ENCODE measurements at regions not wholly inside any gene's neighbourhood (a gene's known extent, or its start where the extent isn't known, plus 50 kb on each side); places are given as distances from the start of the nearest gene placed in this dataset.

DNA sequence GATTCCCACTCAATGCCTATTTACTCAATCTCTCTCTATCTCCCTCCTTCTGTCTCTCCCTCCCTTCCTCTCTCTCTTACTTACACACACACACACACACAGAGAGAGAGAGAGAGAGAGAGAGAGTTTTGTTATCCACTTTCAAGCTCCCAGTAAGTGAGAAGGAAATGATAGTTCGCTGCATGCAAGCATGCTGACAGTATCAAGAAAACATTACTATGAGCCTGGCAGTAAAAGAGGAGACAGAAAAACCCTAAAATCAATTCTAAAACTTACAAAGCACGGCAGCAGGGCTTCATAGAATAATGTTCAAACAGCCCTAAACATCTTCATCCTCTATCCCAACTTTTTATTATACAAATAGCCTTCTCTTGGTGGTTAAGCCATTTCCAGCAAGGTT is 171.9 kb downstream of the FOXO1 start:
- no peak for DNase-seq

DNA sequence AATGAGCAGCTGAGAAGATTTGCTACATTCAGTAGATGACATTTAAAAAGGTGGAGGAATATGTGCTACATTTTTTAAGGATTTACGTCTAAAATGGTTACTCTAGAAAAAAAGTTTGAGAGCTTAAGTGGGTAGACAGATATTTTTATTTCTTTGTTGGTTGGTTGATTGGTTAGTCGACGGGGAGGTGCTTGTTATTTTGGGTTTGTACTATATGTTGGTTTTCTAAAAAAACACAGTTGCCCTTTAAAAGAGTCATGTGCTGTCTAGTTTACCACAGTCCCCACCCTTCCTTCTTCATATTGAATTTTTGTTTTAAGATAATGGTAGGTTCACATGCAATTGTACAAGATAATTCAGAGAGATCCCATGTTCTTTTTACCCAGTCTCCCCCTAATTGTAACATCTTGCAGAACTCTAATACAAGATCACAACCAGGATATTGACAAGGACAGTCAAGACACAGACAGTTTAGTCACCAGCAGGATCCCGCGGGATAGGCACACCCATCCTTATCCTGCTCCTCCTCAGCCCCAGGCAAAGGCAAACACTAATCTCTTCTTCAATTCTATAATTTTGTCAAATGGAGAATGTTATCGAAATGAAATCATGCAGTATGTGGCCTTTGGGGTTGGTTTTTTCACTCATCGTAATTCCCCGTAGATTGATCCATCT is 171.4 kb downstream of the FOXO1 start:
- DNase-seq: no peak

GRCh38 chr13:40495621-40496001 is 170.8 kb downstream of the FOXO1 start:
- no peak for DNase-seq

GRCh38 chr13:40496035-40496810 is 170.2 kb downstream of the FOXO1 start:
- no peak for DNase-seq

GRCh38 chr13:40498461-40498860 is 168.0 kb downstream of the FOXO1 start:
- DNase-seq: no peak

GRCh38 chr13:40502236-40502635 is 164.2 kb downstream of the FOXO1 start:
- DNase-seq: no peak

DNA sequence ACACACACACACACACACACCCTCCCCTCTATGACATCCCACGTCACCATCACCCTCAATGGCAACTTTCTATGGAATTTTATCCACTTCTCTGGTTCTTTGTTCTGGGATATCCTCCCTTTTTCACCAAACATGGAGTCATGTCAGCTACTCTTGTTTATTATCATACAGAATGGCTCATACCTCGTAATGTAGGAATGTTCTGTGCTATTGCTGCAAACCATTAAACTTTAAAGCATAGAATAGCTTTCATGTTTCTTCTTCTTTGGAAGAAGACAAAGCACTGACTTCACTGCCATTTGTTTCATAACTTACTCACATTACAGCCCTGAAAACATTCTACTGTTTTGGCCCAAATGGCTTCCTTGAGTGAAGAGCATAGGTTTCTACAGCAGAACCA is 163.4 kb downstream of the FOXO1 start:
- DNase-seq: no peak

- DNase-seq: no peak
Measured at GRCh38 chr13:40503966-40504591, 162.4 kb downstream of the FOXO1 start.

GRCh38 chr13:40504641-40505040 is 161.8 kb downstream of the FOXO1 start:
- DNase-seq: no peak

DNA sequence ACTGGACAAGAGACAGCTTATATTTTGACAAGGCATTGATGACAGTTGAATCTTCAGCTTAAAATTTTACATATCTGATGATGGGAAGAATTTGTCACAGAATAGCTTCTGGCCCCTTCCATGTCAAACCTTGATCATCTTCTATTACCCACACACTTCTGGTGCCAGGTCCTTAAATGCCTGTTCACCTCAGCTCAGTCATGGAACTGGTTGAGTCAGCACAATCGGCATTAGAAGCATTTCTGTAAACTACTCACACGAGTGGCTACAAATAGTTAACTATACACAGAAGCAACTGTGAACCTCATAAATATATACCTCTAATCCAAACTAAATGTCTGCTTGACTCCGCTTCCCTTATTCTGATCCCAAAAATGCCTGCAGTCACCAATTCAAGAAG is 161.2 kb downstream of the FOXO1 start:
- no peak for DNase-seq

Data from SW 1271 (cell line).